ENCODE measurements at regions not wholly inside any gene's neighbourhood (a gene's known extent, or its start where the extent isn't known, plus 50 kb on each side); places are given as distances from the start of the nearest gene placed in this dataset.
"Not testable (repeated sequence)": the region's sequence is repeated elsewhere in the genome, so short reads cannot be mapped to it uniquely, and the experiment has no call there.

DNA sequence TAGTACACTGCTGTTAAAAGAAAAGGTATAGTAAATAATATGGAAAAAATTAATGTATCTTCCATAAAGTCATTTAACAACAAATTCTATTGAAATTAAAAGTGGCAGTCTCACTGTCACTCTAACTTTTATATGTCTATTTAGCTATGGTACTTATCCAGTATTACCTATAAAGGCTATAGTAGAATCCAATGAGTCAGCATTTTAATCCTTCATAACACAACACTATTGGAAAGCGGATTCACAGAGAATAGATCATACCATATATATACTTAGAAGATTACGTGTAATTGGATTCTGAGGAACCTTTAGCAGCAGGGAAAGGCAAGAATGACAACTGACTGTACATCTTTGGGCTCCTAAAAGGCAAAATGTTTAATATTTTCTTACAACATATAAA is 1942.6 kb downstream of the PCDH7 start:
- no peak for DNase-seq

DNA sequence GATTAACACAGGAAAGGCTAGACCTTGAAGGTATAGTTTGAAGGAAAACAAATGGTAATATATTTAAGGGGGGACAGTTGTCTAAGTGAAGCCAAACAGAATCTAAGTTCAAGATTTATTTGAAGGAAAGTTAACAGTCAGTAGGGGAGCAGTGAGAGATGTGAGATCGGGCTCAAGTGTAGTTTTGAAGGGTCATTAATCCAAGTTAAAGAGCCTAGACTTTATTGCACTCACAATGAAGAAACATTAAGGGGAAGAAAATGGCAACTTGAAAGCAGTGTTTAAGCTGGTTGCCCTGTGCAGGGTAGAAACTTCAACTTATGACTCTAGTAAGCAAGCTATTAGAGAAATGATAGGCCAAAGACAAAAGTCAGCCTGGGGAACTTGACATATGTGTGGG is 1952.2 kb downstream of the PCDH7 start:
- no peak for DNase-seq

DNA sequence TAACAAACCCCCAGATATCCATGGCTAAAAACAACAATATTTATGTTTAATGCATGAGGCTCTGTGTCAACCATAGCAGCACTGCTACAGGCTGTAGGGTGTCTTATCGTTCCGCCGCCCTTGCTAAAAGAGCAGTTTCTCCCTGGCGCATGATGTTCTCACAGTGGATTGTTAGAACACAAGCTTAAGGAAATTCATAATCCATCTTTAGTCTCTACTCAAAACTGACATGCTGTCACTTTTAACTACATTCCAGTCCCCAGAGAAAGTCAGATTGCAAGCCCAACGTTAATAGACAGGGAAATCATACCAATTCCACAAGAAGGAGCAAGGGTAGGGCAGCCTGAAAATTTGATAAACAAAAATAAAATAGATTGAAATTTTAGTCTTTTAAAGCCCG is 1960.8 kb downstream of the PCDH7 start:
- DNase-seq: no peak

DNA sequence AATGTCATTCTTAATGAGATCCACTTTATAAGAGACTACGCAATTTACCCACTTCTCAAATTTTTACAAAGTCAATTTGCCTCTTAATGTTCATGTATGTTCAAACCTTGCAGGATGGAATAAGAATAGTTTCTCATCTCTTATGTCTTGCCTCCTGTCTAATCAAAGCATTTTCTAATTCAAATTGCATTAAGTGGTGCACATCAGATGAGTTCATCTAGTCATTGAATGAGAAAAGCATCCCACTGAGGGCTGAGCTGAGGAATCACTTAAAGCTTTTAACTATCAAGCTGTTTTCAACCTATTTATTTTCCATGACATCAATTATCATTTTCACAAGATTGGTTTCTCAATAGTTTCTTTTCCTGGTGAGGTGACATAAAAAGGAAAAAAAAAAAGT is 1964.0 kb downstream of the PCDH7 start:
- no peak for DNase-seq

DNA sequence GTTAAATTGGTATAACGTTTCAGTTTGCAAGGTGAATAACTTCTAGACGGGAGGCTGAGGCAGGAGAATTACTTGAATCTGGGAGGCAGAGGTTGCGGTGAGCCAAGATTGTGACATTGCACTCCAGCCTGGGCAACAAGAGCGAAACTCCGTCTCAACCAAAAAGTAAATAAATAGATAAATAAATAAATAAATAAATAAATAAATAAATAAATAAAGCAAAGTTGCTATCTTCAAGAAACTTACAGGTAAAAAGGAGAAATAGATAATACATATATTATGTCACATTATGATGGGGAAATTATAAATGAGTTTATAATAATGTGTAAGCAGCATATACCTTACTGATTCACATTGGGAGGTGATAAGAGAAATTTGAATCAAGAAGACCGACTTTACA is 1966.0 kb downstream of the PCDH7 start:
- no peak for DNase-seq

DNA sequence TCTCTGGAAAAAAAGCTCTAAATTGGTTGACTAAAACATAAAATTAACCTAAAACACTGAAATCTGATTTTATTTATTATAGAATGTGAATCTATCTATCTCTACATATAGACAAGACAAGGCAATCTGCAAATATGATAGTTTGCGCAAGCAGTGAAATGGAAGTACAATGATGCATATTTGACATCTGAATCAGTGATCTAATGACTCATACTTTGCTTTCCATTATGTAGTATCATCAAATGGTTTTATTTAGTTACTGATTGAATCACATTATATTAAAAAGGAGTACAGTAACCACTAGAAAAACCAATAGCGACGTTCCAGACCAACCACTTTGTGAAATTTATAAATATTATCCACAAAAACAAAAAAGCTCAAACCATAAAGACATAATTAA is 1969.3 kb downstream of the PCDH7 start:
- DNase-seq: no peak

DNA sequence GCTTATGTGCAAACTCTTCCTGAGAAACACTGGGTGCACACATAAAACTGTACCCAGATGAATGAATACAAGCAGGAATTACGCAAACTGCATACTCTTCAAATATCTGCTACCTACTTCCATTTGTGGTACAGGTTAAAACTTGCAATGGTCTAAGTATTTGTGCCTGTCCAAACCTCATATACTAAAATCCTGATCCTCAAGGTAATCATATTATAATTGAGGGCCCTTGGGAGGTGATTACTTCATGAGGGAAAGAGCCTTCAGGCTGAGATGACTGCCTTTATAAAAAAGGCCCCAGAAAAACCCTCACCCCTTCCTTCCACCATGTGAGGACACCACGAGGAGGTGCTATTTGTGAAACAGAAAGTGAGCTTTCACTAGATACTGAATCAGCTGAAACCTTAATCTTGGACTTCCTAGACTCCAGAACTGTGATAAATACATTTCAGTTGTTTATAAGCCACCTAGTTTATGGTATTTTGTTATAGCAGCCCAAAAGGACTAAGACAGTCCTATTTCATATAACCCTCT is 1977.2 kb downstream of the PCDH7 start:
- no peak for DNase-seq

DNA sequence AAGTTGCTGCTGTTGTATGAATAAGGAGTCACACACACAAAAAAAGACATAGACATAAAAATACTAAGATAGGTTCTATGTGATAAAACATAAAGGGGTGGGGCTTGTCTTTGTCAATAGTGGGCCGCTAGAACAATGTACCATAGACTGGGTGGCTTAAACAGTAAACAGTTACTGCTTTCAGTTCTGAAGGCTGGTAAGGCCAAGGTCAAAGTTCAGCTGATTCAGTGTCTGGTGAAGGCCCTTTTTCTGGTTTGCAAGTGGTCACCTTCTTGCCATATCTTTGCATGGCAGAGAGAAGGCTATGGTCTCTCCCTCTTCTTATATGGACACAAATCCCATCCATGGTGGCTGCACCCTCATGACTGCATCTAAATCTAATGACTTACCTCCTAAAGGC is 1980.7 kb downstream of the PCDH7 start:
- DNase-seq: no peak

DNA sequence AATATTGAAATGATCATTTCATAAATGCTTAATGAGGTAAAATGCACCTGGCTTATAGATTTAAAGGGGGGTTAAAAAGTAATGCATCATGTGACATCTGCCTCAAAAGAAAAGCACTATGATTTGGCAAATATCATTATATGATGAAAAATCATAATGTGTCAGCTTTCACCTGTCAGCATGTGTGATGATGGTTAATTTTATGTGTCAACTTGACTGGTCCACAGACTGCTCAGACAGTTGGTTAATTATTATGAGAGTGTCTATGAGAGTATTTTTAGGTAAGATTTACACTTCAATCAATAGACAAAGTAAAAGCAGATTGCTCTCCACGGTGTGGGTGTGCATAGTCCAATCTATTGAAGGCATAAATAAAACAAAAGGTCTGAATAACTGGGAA is 1986.7 kb downstream of the PCDH7 start:
- DNase-seq: no peak

DNA sequence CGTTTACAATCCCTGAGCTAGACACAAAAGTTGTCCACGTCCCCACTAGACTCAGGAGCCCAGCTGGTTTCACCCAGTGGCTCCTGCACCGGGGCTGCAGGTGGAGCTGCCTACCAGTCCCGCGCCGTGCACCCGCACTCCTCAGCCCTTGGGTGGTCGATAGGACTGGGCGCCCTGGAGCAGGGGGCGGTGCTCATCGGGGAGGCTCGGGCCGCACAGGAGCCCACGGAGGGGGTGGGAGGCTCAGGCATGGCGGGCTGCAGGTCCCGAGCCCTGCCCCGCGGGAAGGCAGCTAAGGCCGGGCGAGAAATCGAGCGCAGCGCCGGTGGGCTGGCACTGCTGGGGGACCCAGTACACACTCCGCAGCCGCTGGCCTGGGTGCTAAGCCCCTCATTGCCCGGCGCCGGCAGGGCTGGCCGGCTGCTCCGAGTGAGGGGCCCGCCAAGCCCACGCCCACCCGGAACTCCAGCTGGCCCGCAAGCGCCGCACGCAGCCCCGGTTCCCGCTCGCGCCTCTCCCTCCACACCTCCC is 1996.0 kb downstream of the PCDH7 start:
- not testable (repeated sequence) for DNase-seq

DNA sequence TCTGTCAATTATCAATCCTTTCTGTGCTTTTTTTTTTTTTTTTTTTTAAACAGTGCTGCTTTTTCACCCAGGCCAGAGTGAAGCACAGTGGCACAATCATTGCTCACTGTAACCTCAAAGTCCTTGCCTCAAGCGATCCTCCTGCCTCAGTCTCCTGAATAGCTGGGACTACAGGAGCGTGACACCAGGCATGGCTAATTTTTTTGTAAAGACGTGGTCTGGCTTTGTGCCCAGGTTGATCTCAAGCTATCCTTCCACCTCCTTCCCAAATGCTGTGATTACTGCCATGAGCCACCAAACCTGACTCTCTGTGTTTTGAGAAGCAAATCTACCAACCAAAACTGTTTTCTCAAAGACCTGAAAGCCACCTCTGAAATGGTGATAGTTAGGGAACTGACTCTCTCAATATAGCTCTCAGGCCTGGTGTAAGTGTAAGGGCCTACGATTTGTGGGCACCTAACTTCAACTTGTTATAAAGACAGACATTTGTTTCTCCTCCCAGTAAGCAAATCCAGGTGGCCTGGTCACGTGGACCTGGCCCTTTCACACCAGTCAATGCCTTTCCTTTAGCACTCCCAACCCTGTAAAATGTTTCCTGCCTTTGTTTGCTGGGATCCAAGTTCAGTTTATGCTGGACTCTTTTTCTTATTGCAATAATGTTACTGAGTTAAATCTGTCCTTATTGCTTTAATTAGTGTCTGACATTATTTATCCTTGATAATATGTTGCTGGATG is 2015.9 kb downstream of the PCDH7 start:
- no peak for DNase-seq

DNA sequence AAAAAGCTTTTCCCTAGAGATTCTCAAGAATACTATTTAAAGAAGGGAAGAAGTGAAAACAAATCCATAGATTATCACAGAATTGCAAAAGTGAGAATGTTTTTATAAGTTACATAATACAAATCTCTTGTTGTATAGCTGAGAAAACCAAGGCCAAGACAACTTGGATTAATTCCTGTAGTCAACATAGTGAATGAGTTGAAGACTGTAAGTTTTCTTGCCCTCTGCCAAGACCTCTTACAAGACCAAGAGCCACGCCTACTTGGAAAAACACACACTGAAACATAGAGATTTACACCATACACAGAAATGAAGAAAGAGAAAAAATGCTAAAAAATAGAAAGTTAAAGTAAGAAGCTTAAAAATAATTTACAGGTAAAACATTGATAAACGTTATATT is 2024.0 kb downstream of the PCDH7 start:
- DNase-seq: no peak

DNA sequence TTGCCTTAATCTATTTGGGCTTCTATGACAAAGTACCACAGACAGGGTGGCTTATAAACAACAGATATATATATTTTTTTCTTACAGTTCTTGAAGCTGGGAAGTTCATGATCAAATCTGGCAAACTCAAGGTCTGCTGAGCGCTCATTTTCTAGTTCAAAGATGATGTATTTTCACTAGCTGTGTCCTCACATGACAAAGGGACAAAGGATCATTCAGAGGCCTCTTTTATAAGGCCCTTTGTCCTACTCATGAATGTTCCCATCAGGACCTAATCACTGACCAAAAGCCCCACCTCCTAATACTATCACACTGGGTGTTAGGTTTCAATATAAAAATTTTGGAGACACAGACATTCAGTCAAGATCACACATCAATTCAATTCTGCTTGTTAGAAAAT is 2025.2 kb downstream of the PCDH7 start:
- no peak for DNase-seq

DNA sequence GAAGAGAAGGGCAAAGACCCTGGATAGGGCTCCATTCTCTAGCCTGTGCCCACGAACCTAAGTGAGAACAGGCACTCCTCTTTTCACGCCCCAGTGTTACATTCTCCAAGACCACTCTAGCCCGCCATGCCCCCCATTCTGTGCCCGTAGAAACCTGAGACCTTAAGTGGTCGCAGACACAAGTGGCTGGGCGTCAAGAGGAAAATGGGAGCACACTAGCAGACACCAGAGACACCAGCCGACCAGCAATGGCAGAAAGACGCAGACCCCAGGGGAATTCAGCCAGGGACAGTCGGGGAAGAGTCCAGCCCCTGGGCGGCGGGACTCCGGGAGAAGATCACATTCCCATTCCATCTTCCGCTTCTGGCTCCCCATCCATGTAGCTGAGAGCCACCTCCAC is 2027.9 kb downstream of the PCDH7 start:
- DNase-seq: no peak

DNA sequence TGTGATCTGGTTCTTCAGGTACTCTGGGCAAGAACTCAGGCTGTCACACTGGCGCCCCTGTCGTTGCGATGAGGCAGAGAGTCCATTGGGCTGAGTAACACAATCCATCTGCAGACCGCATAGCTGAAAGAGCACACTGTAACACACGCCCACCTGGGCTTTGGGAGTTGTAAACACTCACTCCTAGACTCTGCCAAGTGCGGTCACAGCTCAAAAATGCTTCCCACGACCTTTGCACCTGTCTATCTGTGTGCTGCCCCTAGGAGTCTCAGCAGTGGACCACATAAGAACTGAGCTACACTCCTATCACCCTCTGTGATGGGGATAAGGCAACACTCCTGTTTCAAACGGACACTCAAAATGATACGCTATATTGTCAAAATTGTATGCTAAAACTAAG is 2028.3 kb downstream of the PCDH7 start:
- no peak for DNase-seq

DNA sequence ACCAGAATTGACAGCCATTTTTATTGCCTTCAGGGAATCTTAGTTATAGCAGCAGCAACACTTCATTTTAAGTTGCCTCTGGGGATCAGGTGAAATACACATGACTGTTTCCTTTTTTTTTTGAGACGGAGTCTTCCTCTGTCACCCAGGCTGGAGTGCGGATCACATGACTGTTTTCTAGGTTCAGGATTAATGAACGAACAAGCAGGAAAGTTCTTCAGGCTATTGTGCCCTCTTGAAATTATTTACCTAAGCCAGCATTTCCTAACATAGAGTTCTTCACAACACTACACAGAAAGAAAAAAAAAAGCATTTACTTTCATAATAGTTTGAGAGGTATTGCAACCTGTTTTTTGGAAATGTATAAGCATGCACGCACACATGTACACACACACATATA is 2032.8 kb downstream of the PCDH7 start:
- DNase-seq: no peak

DNA sequence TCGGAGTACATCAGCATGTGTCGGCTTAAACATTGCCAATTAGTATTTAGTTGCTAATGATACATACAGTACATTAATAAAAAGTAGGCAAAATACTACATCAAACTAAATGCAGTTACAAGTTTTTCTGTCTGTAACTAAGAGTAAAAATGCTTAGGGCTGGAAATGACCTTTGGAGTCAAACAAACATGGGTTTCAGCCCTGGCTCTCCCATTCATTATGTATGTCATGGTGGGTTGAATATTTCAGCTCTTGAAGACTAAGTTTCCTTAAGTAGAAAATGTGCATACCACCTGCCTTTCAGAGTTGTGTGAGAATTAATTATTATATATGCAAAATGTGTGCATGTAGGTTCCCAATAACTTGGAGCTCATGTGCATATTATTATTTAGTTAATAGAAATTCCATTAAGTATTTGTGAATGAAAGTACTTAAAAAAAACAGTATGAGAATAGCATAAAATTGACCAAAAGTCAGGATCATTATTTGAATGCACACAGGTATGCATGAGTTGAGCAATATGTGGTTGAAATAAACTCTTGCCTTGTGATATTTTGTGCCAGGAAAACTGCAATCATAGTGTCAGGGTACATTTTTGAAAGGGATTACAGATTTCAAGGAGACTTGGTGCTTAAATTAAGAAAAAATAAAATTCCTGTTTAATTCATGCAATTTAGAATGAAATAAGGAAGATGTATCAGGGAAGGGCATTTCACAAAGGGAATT is 2048.7 kb downstream of the PCDH7 start:
- no peak for DNase-seq

DNA sequence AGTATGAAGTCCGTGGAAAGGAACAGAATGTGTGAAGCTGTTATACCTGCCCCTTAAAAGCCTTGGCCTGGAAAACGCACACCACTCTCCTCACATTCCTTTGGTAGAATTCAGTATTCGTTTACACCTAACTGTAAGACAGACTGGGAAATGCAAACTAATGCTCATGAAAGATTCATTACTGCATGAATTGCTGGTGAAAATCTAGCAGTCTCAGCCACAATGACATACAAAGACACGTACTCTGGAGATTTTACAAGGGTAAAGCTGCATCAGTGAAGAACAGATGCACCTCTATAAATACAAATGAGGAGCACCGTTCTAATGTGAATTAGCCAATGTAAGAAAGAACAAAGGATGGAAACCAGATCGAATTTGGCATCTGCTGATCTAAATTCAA is 2051.3 kb downstream of the PCDH7 start:
- DNase-seq: no peak

DNA sequence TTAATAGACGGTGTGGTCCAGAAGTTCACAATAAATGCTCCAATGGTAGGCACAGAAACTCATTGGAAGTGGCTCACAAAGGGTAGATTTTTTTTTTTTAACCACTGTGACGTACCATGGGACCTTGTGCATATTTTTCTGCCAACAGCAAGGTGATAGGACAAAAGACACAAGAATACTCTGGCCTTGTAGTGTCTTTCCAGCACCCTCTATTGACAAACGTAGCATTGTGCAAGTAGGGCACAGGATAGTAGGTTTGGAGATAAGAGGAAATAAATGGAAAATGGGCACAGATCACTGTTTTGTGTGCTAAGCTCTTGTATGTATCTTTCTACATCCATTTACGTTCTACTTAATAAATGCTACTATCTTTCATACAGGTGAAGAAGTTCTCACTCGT is 2054.9 kb downstream of the PCDH7 start:
- no peak for DNase-seq

DNA sequence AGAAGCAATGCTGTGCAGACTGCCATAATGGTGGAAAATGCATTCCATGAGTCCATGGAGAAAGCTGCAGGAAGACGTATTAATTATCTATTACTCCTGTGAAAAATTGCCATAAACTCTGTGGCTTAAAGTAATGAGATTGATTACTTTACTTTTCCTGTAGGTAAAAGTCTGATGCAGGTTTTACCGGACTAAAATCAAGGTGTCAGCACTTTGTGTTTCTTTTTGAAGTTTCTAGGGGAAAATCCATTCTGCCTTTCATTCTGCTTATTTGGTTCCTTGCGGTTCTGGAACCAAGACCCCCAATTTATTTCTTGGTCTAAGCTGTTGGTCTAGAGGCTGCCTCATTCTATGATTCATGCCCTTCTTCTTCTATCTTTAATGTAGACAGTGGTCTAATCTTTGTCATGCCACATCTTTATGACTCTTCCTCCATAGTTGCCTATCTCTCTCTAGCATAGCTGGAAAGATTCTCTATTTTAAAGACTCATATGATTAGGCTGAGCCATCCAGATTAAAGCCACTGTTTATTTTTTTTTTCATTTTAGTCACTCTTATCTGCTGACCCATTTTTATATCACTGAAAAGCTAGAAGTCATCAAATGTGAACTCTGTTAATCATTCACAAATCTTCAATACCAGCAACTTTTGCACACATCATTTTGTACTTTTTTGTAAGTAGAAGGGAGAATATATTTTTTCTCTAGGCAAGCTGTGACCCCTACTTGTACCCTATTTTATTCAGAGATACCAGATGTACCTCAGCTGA is 2056.4 kb downstream of the PCDH7 start:
- no peak for DNase-seq

DNA sequence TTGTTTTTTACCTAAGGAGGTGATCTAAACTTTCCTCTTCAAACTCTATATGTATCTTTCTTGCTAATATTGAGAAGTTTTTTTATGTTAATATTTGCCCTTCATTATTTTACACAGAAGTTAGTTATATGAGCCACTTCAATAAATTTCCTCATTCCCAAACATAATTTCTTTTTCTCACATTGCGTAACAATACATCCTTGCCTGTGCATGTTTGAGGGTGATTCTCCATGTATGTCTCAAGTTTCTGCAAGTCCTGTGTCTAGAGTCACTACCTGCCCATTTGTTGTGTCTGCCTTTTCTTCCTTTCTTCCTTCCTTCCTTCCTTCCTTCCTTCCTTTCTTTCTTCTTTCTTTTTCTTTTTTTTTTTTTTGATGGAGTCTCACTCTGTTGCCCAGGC is 2057.9 kb downstream of the PCDH7 start:
- DNase-seq: no peak

DNA sequence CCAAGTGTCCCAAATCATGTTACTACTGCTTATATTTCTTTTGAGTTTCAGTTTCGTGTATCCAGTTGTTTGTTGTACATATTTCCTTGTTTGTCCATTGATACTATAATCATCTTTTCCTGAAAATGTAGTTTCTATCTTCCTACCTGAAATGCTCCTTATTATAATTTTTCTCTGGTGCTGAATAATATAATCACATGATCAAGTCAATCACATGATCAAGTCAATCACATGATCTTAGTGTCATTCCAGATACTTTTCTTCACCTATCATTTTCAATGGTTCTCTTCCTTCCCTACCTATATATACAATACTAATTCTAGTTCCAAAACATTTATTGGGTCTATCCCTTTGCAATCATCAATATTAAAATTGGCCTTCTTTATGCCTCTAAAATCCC is 2058.8 kb downstream of the PCDH7 start:
- DNase-seq: no peak

DNA sequence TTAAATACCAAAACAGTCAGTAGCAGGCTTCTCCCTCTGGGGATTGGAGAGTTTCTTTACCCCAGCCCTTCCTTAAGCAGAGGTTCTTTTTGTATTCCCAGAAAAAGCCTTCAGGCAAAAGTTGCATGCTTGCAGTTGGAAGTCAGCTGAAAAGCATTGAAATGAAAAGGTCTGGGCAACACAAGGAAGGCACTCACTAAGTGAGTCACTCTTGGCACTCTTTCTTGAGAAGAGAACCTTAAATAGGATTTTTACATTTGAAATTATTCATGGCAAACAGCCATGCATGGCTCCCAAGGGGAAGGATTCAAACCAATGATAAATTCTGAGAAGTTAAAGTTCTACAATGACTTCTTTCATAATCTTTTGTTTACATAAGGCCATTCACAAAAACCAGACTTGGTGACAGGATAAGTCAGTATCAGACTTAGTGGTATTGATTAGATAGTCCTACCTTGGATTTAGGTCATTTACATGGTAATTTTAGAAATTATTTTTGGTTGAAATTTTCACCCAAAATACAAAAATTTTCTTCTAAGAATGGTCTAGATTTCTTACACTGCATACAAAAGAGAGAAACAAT is 2068.9 kb downstream of the PCDH7 start:
- no peak for DNase-seq
